RWPE2 (cell line): ENCODE measurements at regions not wholly inside any gene's neighbourhood (a gene's known extent, or its start where the extent isn't known, plus 50 kb on each side); places are given as distances from the start of the nearest gene placed in this dataset.

Source experiments
- ATAC-seq: fragments of 200-7000 bp; cut with Tn5 transposase; 3 replicates; pipeline ENCODE4 v1.9.1; 2021; ENCODE audit warnings: low read depth
- DNase-seq: peaks from one replicate; pipeline ENCODE4 v3.0.0-alpha.2; 2020; ENCODE audit warnings: low spot score
- H3K27ac ChIP-seq: fragments of 450-650 bp; 2 replicates; pipeline ENCODE4 v1.5.1; 2017; ENCODE audit warnings: mild to moderate bottlenecking; ENCODE audit not compliant: poor library complexity, severe bottlenecking
- H3K27me3 ChIP-seq: fragments of 250-450 bp; sonication (Bioruptor Pico); 2 replicates; pipeline ENCODE4 v1.5.1; 2021; ENCODE audit warnings: mild to moderate bottlenecking, moderate library complexity; ENCODE audit not compliant: insufficient read depth, poor library complexity, severe bottlenecking
- H3K36me3 ChIP-seq: fragments of 250-450 bp; sonication (Bioruptor Pico); 2 replicates; pipeline ENCODE4 v1.5.1; 2020; ENCODE audit warnings: low read depth, mild to moderate bottlenecking, moderate library complexity
- H3K4me1 ChIP-seq: fragments of 250-450 bp; sonication (Bioruptor Pico); 2 replicates; pipeline ENCODE4 v1.5.1; 2021; ENCODE audit warnings: mild to moderate bottlenecking, moderate library complexity; ENCODE audit not compliant: insufficient read depth, poor library complexity, severe bottlenecking
- H3K4me3 ChIP-seq: fragments of 250-450 bp; sonication (Bioruptor Pico); 2 replicates; pipeline ENCODE4 v1.5.1; 2021; ENCODE audit warnings: mild to moderate bottlenecking, moderate library complexity; ENCODE audit not compliant: severe bottlenecking
- H3K9me3 ChIP-seq: fragments of 250-450 bp; sonication (Bioruptor Pico); 2 replicates; pipeline ENCODE4 v1.5.1; 2021; ENCODE audit warnings: mild to moderate bottlenecking, moderate library complexity; ENCODE audit not compliant: severe bottlenecking
- CTCF ChIP-seq: fragments of 450-650 bp; IDR thresholded peaks from one replicate; pipeline ENCODE4 v1.5.1; 2017; ENCODE audit warnings: mild to moderate bottlenecking, moderate library complexity; ENCODE audit not compliant: poor library complexity, severe bottlenecking

- no peak for DNase-seq
- TF ChIP-seq CTCF, result no peak
- H3K36me3 ChIP-seq, result no peaks in the 10 kb centered on the region
Observed at GRCh38 chr7:49287653-49288052, 363.3 kb downstream of the CDC14C start.

GRCh38 chr7:49294611-49295010 is 370.3 kb downstream of the CDC14C start:
- no peak overlapping the region for H3K4me3 ChIP-seq
- H3K27me3 ChIP-seq, result no peaks in the 10 kb centered on the region
- peaks cover 25% of the 10 kb centered on the region for H3K4me1 ChIP-seq
- no peaks in the 10 kb centered on the region for H3K36me3 ChIP-seq
- peak overlapping the region; percentile 82 for H3K27ac ChIP-seq
- DNase-seq (no peak), ATAC-seq (peak; percentile 84)
- TF ChIP-seq CTCF, result no peak
- no peaks in the 10 kb centered on the region for H3K9me3 ChIP-seq

More at GRCh38 chr7:49287653-49288052, 363.3 kb downstream of the CDC14C start:
- no peak for ATAC-seq
- H3K27ac ChIP-seq, result no peak overlapping the region
- no peaks in the 10 kb centered on the region for H3K9me3 ChIP-seq
- H3K4me3 ChIP-seq, result no peak overlapping the region
- H3K27me3 ChIP-seq, result no peaks in the 10 kb centered on the region
- H3K4me1 ChIP-seq, result no peaks in the 10 kb centered on the region

DNA sequence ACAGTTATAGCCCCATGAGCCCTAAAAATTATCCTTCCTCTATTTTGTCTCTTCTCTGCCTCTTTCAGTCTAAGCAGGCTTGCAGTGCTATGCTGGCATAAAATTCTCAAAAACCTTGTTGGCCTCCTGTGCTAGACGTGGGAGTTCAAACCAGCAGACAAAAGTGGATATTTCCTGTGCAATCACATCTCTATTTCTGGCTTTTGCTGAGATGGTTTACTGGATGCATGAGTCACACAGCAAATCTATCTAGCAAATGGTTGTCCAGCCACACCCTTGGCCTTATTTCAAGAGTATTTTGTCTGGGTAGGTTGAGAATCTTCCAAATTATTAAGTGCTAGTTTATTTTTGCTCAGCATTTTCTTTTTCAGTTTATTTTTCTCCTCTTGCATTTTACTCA is 370.8 kb downstream of the CDC14C start:
- no peaks in the 10 kb centered on the region for H3K9me3 ChIP-seq
- ATAC-seq, result peak; percentile 63
- no peak overlapping the region for H3K4me3 ChIP-seq

DNA sequence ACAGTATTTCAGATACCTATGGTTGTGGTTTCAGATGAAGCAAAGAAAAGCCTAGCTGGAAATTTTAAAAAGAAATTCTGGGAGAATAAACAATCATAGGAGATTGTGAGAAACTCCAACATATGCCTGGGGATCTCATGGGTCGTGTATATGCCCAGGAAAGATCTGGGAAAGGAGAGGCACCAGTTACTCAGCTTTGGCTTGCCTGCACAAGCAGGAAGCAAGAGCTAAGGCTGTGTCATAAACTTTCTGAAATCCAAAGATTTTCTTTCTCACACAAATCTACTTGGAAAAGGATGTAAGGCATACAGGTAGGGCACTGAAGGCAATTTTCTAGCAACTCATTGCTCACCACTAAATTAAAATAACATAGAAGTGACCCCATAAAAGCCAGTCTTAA is 373.6 kb downstream of the CDC14C start:
- H3K4me1 ChIP-seq, result peaks cover 25% of the 10 kb centered on the region
- H3K4me3 ChIP-seq, result no peak overlapping the region
- TF ChIP-seq CTCF, result no peak
- H3K27me3 ChIP-seq, result no peaks in the 10 kb centered on the region
- no peak overlapping the region for H3K27ac ChIP-seq
- H3K9me3 ChIP-seq, result no peaks in the 10 kb centered on the region
- ATAC-seq (peak; percentile 65; the same call in 2 of the 3 replicates), DNase-seq (no peak)
- H3K36me3 ChIP-seq, result no peaks in the 10 kb centered on the region

More for the DNA sequence above, 370.8 kb downstream of the CDC14C start:
- DNase-seq, result no peak
- no peaks in the 10 kb centered on the region for H3K36me3 ChIP-seq
- TF ChIP-seq CTCF, result no peak
- no peaks in the 10 kb centered on the region for H3K27me3 ChIP-seq
- H3K27ac ChIP-seq, result peak overlapping the region; percentile 82
- peaks cover 25% of the 10 kb centered on the region for H3K4me1 ChIP-seq

GRCh38 chr7:49308787-49309186 is 384.4 kb downstream of the CDC14C start:
- no peak overlapping the region for H3K4me3 ChIP-seq
- H3K4me1 ChIP-seq, result no peaks in the 10 kb centered on the region
- no peaks in the 10 kb centered on the region for H3K36me3 ChIP-seq
- peaks cover 15% of the 10 kb centered on the region for H3K27me3 ChIP-seq
- no peaks in the 10 kb centered on the region for H3K9me3 ChIP-seq
- no peak overlapping the region for H3K27ac ChIP-seq
- DNase-seq (no peak), ATAC-seq (no peak)
- no peak for TF ChIP-seq CTCF
